ENCODE measurements at regions not wholly inside any gene's neighbourhood (a gene's known extent, or its start where the extent isn't known, plus 50 kb on each side); places are given as distances from the start of the nearest gene placed in this dataset.

DNA sequence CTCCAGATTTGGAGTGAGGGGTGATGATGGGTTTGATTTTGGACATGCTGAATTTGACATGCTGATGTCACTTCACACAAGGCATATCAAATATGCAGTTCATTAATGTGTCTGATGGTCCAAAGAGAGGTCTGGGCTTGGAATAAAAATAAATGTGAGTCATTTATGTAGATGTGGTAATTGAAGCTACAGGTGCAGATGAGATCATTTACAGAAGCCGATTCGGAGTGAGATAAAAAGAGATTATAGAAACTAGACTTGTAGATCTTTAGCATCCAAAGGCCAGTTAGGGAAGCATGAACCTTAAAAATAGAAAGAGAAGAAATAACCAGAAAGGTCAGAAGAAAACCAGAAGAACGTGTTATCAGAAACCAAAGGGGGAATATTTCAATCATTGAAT lies 350.9 kb upstream of the ZP4 start:
- no peaks in the 10 kb centered on the region for H3K9me3 ChIP-seq (ENCODE audit: low read length)
- no peaks in the 10 kb centered on the region for H3K79me2 ChIP-seq (replicated peaks; ENCODE audit: insufficient read depth, low read length)
- no peaks in the 10 kb centered on the region for H3F3A ChIP-seq (ENCODE audit: insufficient read depth, low read length, poor library complexity, severe bottlenecking)
- H3K9ac ChIP-seq (ENCODE audit: low read length): no peak overlapping the region
- H3K4me2 ChIP-seq (ENCODE audit: low read length): no peak overlapping the region
- no peak overlapping the region for H3K4me3 ChIP-seq (ENCODE audit: low read length)
- no peaks in the 10 kb centered on the region for H3K36me3 ChIP-seq (ENCODE audit: insufficient read depth, low read length)
- H2AFZ ChIP-seq (ENCODE audit: low read depth, low read length): no peak overlapping the region
- TF ChIP-seq RAD21 (conservative IDR thresholded peaks at IDR 0.05) (no peak), MXI1 (conservative IDR thresholded peaks at IDR 0.05; ENCODE audit: poor library complexity, severe bottlenecking) (no peak), SMC3 (conservative IDR thresholded peaks at IDR 0.05; ENCODE audit: poor library complexity) (no peak), POLR2AphosphoS5 (IDR thresholded peaks at IDR 0.05) (no peak), EZH2 (IDR thresholded peaks at IDR 0.05; ENCODE audit: borderline replicate concordance, insufficient read depth, low read length, poor library complexity, severe bottlenecking) (no peak), TAF1 (IDR thresholded peaks at IDR 0.05; ENCODE audit: low read depth) (no peak), EP300 (conservative IDR thresholded peaks at IDR 0.05; ENCODE audit: poor library complexity, severe bottlenecking) (no peak)
- TF ChIP-seq, protein P1, sequence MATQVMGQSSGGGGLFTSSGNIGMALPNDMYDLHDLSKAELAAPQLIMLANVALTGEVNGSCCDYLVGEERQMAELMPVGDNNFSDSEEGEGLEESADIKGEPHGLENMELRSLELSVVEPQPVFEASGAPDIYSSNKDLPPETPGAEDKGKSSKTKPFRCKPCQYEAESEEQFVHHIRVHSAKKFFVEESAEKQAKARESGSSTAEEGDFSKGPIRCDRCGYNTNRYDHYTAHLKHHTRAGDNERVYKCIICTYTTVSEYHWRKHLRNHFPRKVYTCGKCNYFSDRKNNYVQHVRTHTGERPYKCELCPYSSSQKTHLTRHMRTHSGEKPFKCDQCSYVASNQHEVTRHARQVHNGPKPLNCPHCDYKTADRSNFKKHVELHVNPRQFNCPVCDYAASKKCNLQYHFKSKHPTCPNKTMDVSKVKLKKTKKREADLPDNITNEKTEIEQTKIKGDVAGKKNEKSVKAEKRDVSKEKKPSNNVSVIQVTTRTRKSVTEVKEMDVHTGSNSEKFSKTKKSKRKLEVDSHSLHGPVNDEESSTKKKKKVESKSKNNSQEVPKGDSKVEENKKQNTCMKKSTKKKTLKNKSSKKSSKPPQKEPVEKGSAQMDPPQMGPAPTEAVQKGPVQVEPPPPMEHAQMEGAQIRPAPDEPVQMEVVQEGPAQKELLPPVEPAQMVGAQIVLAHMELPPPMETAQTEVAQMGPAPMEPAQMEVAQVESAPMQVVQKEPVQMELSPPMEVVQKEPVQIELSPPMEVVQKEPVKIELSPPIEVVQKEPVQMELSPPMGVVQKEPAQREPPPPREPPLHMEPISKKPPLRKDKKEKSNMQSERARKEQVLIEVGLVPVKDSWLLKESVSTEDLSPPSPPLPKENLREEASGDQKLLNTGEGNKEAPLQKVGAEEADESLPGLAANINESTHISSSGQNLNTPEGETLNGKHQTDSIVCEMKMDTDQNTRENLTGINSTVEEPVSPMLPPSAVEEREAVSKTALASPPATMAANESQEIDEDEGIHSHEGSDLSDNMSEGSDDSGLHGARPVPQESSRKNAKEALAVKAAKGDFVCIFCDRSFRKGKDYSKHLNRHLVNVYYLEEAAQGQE (IDR thresholded peaks at IDR 0.05; ENCODE audit: borderline replicate concordance): no peak
- TF ChIP-seq, protein P2, sequence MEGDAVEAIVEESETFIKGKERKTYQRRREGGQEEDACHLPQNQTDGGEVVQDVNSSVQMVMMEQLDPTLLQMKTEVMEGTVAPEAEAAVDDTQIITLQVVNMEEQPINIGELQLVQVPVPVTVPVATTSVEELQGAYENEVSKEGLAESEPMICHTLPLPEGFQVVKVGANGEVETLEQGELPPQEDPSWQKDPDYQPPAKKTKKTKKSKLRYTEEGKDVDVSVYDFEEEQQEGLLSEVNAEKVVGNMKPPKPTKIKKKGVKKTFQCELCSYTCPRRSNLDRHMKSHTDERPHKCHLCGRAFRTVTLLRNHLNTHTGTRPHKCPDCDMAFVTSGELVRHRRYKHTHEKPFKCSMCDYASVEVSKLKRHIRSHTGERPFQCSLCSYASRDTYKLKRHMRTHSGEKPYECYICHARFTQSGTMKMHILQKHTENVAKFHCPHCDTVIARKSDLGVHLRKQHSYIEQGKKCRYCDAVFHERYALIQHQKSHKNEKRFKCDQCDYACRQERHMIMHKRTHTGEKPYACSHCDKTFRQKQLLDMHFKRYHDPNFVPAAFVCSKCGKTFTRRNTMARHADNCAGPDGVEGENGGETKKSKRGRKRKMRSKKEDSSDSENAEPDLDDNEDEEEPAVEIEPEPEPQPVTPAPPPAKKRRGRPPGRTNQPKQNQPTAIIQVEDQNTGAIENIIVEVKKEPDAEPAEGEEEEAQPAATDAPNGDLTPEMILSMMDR (IDR thresholded peaks at IDR 0.05; ENCODE audit: poor library complexity, severe bottlenecking): no peak
- no peaks in the 10 kb centered on the region for H3K9me2 ChIP-seq (ENCODE audit: insufficient read depth, low read length)
- no peak overlapping the region for H3K27ac ChIP-seq (ENCODE audit: low read length)
- no peaks in the 10 kb centered on the region for H4K20me1 ChIP-seq (ENCODE audit: insufficient read depth)
- H3K27me3 ChIP-seq (ENCODE audit: insufficient read depth, low read depth, low read length): no peaks in the 10 kb centered on the region

DNA sequence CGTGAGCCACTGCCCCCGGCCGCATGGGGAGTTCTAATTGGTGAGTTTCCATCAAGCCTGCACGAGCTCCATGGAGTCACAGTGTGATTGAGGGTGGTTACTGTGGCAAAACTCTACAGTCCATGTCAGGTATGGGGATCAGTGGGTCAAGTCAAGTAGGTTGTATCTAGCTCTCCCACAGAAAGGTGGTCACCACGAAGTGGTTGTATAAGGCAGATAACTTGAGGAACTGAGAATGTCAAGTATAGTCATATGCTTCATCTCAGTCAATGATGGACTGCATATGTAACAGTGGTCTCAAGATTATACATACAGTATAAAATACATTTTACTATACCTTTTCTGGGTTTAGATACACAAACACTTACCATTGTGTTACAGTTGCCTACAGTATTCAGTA lies 348.6 kb upstream of the ZP4 start:
- no peak overlapping the region for H3K27ac ChIP-seq (ENCODE audit: low read length)
- no peaks in the 10 kb centered on the region for H4K20me1 ChIP-seq (ENCODE audit: insufficient read depth)
- no peaks in the 10 kb centered on the region for H3K27me3 ChIP-seq (ENCODE audit: insufficient read depth, low read depth, low read length)
- H3K79me2 ChIP-seq (replicated peaks; ENCODE audit: insufficient read depth, low read length): no peaks in the 10 kb centered on the region
- H3K9me2 ChIP-seq (ENCODE audit: insufficient read depth, low read length): no peaks in the 10 kb centered on the region
- H3K4me3 ChIP-seq (ENCODE audit: low read length): no peak overlapping the region
- no peak overlapping the region for H3K4me2 ChIP-seq (ENCODE audit: low read length)
- H3K36me3 ChIP-seq (ENCODE audit: insufficient read depth, low read length): no peaks in the 10 kb centered on the region
- TF ChIP-seq RAD21 (conservative IDR thresholded peaks at IDR 0.05): no peak
- TF ChIP-seq POLR2AphosphoS5 (IDR thresholded peaks at IDR 0.05): no peak
- TF ChIP-seq, protein P2 (IDR thresholded peaks at IDR 0.05; ENCODE audit: poor library complexity, severe bottlenecking): no peak
- no peaks in the 10 kb centered on the region for H3F3A ChIP-seq (ENCODE audit: insufficient read depth, low read length, poor library complexity, severe bottlenecking)
- no peak overlapping the region for H2AFZ ChIP-seq (ENCODE audit: low read depth, low read length)
- H3K9me3 ChIP-seq (ENCODE audit: low read length): no peaks in the 10 kb centered on the region
- no peak overlapping the region for H3K9ac ChIP-seq (ENCODE audit: low read length)

All from neural cell (in vitro differentiated cells).